ENCODE measurements at regions not wholly inside any gene's neighbourhood (a gene's known extent, or its start where the extent isn't known, plus 50 kb on each side); places are given as distances from the start of the nearest gene placed in this dataset.

DNA sequence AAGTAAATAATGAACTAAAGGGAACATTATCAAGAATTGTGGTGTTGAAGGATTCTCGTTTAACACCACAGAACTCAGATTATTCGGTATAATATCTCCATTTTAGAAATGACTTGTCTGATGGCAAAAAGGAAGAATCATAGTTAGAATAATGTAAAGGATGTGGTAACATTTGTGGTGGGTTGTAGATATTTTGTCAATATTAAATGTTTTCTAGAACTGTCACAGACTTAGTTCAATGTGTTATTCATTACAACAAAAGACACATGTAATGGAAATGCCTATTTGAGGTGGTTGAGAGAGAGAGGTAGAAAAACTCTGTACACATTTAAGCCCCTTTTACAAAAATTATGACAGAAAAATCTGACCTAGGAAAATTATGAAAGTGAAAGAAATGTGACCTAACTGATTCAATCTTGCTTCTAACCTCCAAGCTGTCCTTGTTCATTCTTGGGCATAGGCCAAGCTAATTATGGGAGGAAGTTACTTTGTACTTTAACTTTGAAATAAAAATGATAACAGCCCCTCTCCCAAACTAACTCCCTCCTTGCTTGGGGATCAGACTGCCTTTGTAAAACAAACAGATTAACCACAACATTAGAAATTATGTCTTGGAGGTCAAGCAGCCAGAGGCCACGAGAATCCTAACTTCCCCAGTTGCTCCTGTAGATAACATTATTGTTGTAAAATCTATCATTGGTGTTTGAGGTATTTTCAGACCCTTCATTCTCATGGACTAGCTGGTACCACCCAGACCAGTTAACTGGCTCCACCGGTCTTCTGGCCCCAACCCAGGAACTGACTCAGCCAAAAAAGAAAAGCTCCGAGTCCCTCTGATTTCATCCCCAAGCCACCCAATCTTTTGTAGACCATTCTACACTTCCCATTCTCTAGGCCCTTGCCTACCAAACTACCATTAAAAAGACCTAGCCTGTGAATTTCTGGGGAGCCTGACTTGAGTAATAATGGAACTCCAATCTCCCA lies 1287.8 kb upstream of the CDH8 start:
- TF ChIP-seq, protein P1, sequence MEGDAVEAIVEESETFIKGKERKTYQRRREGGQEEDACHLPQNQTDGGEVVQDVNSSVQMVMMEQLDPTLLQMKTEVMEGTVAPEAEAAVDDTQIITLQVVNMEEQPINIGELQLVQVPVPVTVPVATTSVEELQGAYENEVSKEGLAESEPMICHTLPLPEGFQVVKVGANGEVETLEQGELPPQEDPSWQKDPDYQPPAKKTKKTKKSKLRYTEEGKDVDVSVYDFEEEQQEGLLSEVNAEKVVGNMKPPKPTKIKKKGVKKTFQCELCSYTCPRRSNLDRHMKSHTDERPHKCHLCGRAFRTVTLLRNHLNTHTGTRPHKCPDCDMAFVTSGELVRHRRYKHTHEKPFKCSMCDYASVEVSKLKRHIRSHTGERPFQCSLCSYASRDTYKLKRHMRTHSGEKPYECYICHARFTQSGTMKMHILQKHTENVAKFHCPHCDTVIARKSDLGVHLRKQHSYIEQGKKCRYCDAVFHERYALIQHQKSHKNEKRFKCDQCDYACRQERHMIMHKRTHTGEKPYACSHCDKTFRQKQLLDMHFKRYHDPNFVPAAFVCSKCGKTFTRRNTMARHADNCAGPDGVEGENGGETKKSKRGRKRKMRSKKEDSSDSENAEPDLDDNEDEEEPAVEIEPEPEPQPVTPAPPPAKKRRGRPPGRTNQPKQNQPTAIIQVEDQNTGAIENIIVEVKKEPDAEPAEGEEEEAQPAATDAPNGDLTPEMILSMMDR (IDR thresholded peaks at IDR 0.05) = no peak
- ATAC-seq (ENCODE audit: low FRiP score) (no peak), DNase-seq (ENCODE audit: low spot score) (no peak)

GRCh38 chr16:63323055-63323454 lies 1286.8 kb upstream of the CDH8 start:
- no peak for ATAC-seq (ENCODE audit: low FRiP score)
- no peak for DNase-seq (ENCODE audit: low spot score)
- TF ChIP-seq, protein P1 (IDR thresholded peaks at IDR 0.05) = no peak

GRCh38 chr16:63315229-63315628 lies 1279.0 kb upstream of the CDH8 start:
- ATAC-seq (ENCODE audit: low FRiP score) = no peak
- TF ChIP-seq, protein P1 (IDR thresholded peaks at IDR 0.05) = no peak
- DNase-seq (ENCODE audit: low spot score) = no peak

- DNase-seq (ENCODE audit: low spot score) (no peak), ATAC-seq (ENCODE audit: low FRiP score) (no peak)
- TF ChIP-seq, protein P1 (IDR thresholded peaks at IDR 0.05) = no peak
These were observed 1276.1 kb upstream of the CDH8 start for GRCh38 chr16:63312346-63312745.

DNA sequence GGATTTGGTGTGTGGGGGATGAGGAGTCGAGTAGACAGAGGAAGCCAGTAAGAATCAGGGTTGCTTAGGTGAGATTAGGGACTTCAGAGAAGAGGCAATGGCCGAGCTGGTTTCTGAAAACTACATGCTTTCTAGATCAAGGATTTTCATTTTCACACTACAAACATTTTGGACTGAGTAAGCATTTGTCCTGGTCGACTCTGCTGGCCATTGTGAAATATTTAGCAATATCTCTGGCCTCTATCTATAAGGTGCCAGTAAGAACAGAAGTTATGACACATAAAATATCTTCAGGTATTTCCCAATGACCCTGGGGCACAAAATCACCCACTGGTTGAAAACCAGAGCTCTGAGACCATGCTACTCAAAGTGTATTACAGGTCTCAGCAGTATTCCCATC lies 1275.1 kb upstream of the CDH8 start:
- TF ChIP-seq, protein P1 (IDR thresholded peaks at IDR 0.05) = no peak
- ATAC-seq (ENCODE audit: low FRiP score) = no peak

DNA sequence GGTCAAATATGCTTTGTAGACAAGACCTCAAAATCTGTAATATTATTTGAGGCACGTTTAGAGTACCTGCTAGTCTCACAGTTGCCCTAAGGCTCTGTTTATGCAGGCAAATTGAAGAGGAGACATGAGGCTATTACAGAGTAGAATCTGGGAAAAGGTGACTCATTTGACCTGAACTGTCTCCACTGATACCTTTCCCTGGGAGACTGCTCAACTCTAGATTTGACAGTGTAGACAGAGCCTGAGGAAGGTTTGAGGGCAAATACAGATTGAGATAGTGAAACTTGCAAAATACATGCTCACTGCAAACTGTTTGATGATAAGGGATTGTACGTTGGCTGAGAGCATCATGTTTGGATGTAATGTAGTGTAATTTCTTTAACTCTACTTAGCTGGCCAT lies 1266.6 kb upstream of the CDH8 start:
- ATAC-seq (ENCODE audit: low FRiP score) = no peak
- no peak for DNase-seq (ENCODE audit: low spot score)
- TF ChIP-seq, protein P1 (IDR thresholded peaks at IDR 0.05) = no peak

More for the DNA sequence above, 1275.1 kb upstream of the CDH8 start:
- no peak for DNase-seq (ENCODE audit: low spot score)

- no peak for DNase-seq (ENCODE audit: low spot score)
These were observed 1265.1 kb upstream of the CDH8 start for GRCh38 chr16:63301349-63301748.

More at GRCh38 chr16:63301349-63301748, 1265.1 kb upstream of the CDH8 start:
- TF ChIP-seq, protein P1 (IDR thresholded peaks at IDR 0.05) = no peak
- ATAC-seq (ENCODE audit: low FRiP score) = no peak

Measured in omental fat pad (tissue), 3 donors.